ENCODE measurements at regions not wholly inside any gene's neighbourhood (a gene's known extent, or its start where the extent isn't known, plus 50 kb on each side); places are given as distances from the start of the nearest gene placed in this dataset.
A peak's percentile ranks its signal among the peaks of the same experiment; 100 is the strongest.

GRCh38 chr9:103949096-103949495 is 145.0 kb upstream of the SMC2 start:
- H3K9me3 ChIP-seq (ENCODE audit: control insufficient read depth in 5 of 5, low read length in 5 of 5), result no peaks in the 10 kb centered on the region
- H3K36me3 ChIP-seq (ENCODE audit: control insufficient read depth in 5 of 5, insufficient read depth in 5 of 5, low read length in 5 of 5), result no peaks in the 10 kb centered on the region
- H3K4me1 ChIP-seq (ENCODE audit: control insufficient read depth in 5 of 5, insufficient read depth in 5 of 5, low read length in 5 of 5), result peaks cover 0 to 4% (median 0%) of the 10 kb centered on the region in 5 donors
- H3K9ac ChIP-seq (ENCODE audit: low read length in 5 of 5), result no peak overlapping the region
- no peak overlapping the region for H3K27ac ChIP-seq (ENCODE audit: low read depth, low read length)
- no peaks in the 10 kb centered on the region for H3K27me3 ChIP-seq (ENCODE audit: control insufficient read depth in 5 of 5, insufficient read depth in 4 of 5, low read length in 5 of 5)
- no peak overlapping the region for H3K4me3 ChIP-seq (ENCODE audit: low read depth in 1 of 5, low read length in 5 of 5)

- H3K4me1 ChIP-seq (ENCODE audit: control insufficient read depth in 5 of 5, insufficient read depth in 5 of 5, low read length in 5 of 5), result no peaks in the 10 kb centered on the region
- no peaks in the 10 kb centered on the region for H3K9me3 ChIP-seq (ENCODE audit: control insufficient read depth in 5 of 5, low read length in 5 of 5)
- no peak overlapping the region for H3K27ac ChIP-seq (ENCODE audit: low read depth, low read length)
- H3K27me3 ChIP-seq (ENCODE audit: control insufficient read depth in 5 of 5, insufficient read depth in 4 of 5, low read length in 5 of 5), result no peaks in the 10 kb centered on the region
- no peak overlapping the region for H3K4me3 ChIP-seq (ENCODE audit: low read depth in 1 of 5, low read length in 5 of 5)
- no peak overlapping the region for H3K9ac ChIP-seq (ENCODE audit: low read length in 5 of 5)
- no peaks in the 10 kb centered on the region for H3K36me3 ChIP-seq (ENCODE audit: control insufficient read depth in 5 of 5, insufficient read depth in 5 of 5, low read length in 5 of 5)
Observed at GRCh38 chr9:103977163-103977562, 116.9 kb upstream of the SMC2 start.

GRCh38 chr9:103978396-103978795 is 115.7 kb upstream of the SMC2 start:
- H3K27me3 ChIP-seq (ENCODE audit: control insufficient read depth in 5 of 5, insufficient read depth in 4 of 5, low read length in 5 of 5), result no peaks in the 10 kb centered on the region
- no peak overlapping the region for H3K4me3 ChIP-seq (ENCODE audit: low read depth in 1 of 5, low read length in 5 of 5)
- H3K27ac ChIP-seq (ENCODE audit: low read depth, low read length), result no peak overlapping the region
- H3K9me3 ChIP-seq (ENCODE audit: control insufficient read depth in 5 of 5, low read length in 5 of 5), result no peaks in the 10 kb centered on the region
- H3K36me3 ChIP-seq (ENCODE audit: control insufficient read depth in 5 of 5, insufficient read depth in 5 of 5, low read length in 5 of 5), result no peaks in the 10 kb centered on the region
- no peak overlapping the region for H3K9ac ChIP-seq (ENCODE audit: low read length in 5 of 5)
- H3K4me1 ChIP-seq (ENCODE audit: control insufficient read depth in 5 of 5, insufficient read depth in 5 of 5, low read length in 5 of 5), result no peaks in the 10 kb centered on the region

- Histone ChIP-seq H3K9ac (ENCODE audit: low read length in 5 of 5) (no peak overlapping the region), H3K4me3 (ENCODE audit: low read depth in 1 of 5, low read length in 5 of 5) (no peak overlapping the region), H3K27me3 (ENCODE audit: control insufficient read depth in 5 of 5, insufficient read depth in 4 of 5, low read length in 5 of 5) (no peaks in the 10 kb centered on the region), H3K9me3 (ENCODE audit: control insufficient read depth in 5 of 5, low read length in 5 of 5) (no peaks in the 10 kb centered on the region), H3K36me3 (ENCODE audit: control insufficient read depth in 5 of 5, insufficient read depth in 5 of 5, low read length in 5 of 5) (no peaks in the 10 kb centered on the region), H3K27ac (ENCODE audit: low read depth, low read length) (no peak overlapping the region), H3K4me1 (ENCODE audit: control insufficient read depth in 5 of 5, insufficient read depth in 5 of 5, low read length in 5 of 5) (no peaks in the 10 kb centered on the region)
Observed at GRCh38 chr9:103981912-103982311, 112.2 kb upstream of the SMC2 start.

GRCh38 chr9:103985077-103985476 is 109.0 kb upstream of the SMC2 start:
- no peak overlapping the region for H3K4me3 ChIP-seq (ENCODE audit: low read depth in 1 of 5, low read length in 5 of 5)
- H3K36me3 ChIP-seq (ENCODE audit: control insufficient read depth in 5 of 5, insufficient read depth in 5 of 5, low read length in 5 of 5), result no peaks in the 10 kb centered on the region
- H3K27me3 ChIP-seq (ENCODE audit: control insufficient read depth in 5 of 5, insufficient read depth in 4 of 5, low read length in 5 of 5), result no peaks in the 10 kb centered on the region
- H3K9ac ChIP-seq (ENCODE audit: low read length in 5 of 5), result no peak overlapping the region
- peaks cover 0 to 7% (median 0%) of the 10 kb centered on the region in 5 donors for H3K4me1 ChIP-seq (ENCODE audit: control insufficient read depth in 5 of 5, insufficient read depth in 5 of 5, low read length in 5 of 5)
- H3K27ac ChIP-seq (ENCODE audit: low read depth, low read length), result no peak overlapping the region
- H3K9me3 ChIP-seq (ENCODE audit: control insufficient read depth in 5 of 5, low read length in 5 of 5), result no peaks in the 10 kb centered on the region

GRCh38 chr9:103988821-103989220 is 105.3 kb upstream of the SMC2 start:
- H3K4me1 ChIP-seq (ENCODE audit: control insufficient read depth in 5 of 5, insufficient read depth in 5 of 5, low read length in 5 of 5), result peaks cover 0 to 32% (median 8%) of the 10 kb centered on the region in 5 donors
- H3K27ac ChIP-seq (ENCODE audit: low read depth, low read length), result no peak overlapping the region
- no peak overlapping the region for H3K9ac ChIP-seq (ENCODE audit: low read length in 5 of 5)
- no peak overlapping the region for H3K4me3 ChIP-seq (ENCODE audit: low read depth in 1 of 5, low read length in 5 of 5)
- H3K27me3 ChIP-seq (ENCODE audit: control insufficient read depth in 5 of 5, insufficient read depth in 4 of 5, low read length in 5 of 5), result no peaks in the 10 kb centered on the region
- H3K36me3 ChIP-seq (ENCODE audit: control insufficient read depth in 5 of 5, insufficient read depth in 5 of 5, low read length in 5 of 5), result no peaks in the 10 kb centered on the region
- no peaks in the 10 kb centered on the region for H3K9me3 ChIP-seq (ENCODE audit: control insufficient read depth in 5 of 5, low read length in 5 of 5)

GRCh38 chr9:103990311-103990710 is 103.8 kb upstream of the SMC2 start:
- Histone ChIP-seq H3K4me1 (ENCODE audit: control insufficient read depth in 5 of 5, insufficient read depth in 5 of 5, low read length in 5 of 5) (peaks cover 0 to 32% (median 8%) of the 10 kb centered on the region in 5 donors), H3K27me3 (ENCODE audit: control insufficient read depth in 5 of 5, insufficient read depth in 4 of 5, low read length in 5 of 5) (no peaks in the 10 kb centered on the region), H3K27ac (ENCODE audit: low read depth, low read length) (no peak overlapping the region), H3K9me3 (ENCODE audit: control insufficient read depth in 5 of 5, low read length in 5 of 5) (no peaks in the 10 kb centered on the region), H3K9ac (ENCODE audit: low read length in 5 of 5) (no peak overlapping the region), H3K36me3 (ENCODE audit: control insufficient read depth in 5 of 5, insufficient read depth in 5 of 5, low read length in 5 of 5) (no peaks in the 10 kb centered on the region), H3K4me3 (ENCODE audit: low read depth in 1 of 5, low read length in 5 of 5) (no peak overlapping the region)

- no peak overlapping the region for H3K4me3 ChIP-seq (ENCODE audit: low read depth in 1 of 5, low read length in 5 of 5)
- H3K27ac ChIP-seq (ENCODE audit: low read depth, low read length), result peak overlapping the region; percentile 38
- H3K36me3 ChIP-seq (ENCODE audit: control insufficient read depth in 5 of 5, insufficient read depth in 5 of 5, low read length in 5 of 5), result no peaks in the 10 kb centered on the region
- H3K27me3 ChIP-seq (ENCODE audit: control insufficient read depth in 5 of 5, insufficient read depth in 4 of 5, low read length in 5 of 5), result no peaks in the 10 kb centered on the region
- H3K4me1 ChIP-seq (ENCODE audit: control insufficient read depth in 5 of 5, insufficient read depth in 5 of 5, low read length in 5 of 5), result peaks cover 0 to 32% (median 8%) of the 10 kb centered on the region in 5 donors
- H3K9ac ChIP-seq (ENCODE audit: low read length in 5 of 5), result no peak overlapping the region
- no peaks in the 10 kb centered on the region for H3K9me3 ChIP-seq (ENCODE audit: control insufficient read depth in 5 of 5, low read length in 5 of 5)
Observed at GRCh38 chr9:103991001-103991400, 103.1 kb upstream of the SMC2 start.

- Histone ChIP-seq H3K9ac (ENCODE audit: low read length in 5 of 5) (no peak overlapping the region), H3K4me3 (ENCODE audit: low read depth in 1 of 5, low read length in 5 of 5) (no peak overlapping the region), H3K27ac (ENCODE audit: low read depth, low read length) (peak overlapping the region; percentile 38), H3K27me3 (ENCODE audit: control insufficient read depth in 5 of 5, insufficient read depth in 4 of 5, low read length in 5 of 5) (no peaks in the 10 kb centered on the region), H3K36me3 (ENCODE audit: control insufficient read depth in 5 of 5, insufficient read depth in 5 of 5, low read length in 5 of 5) (no peaks in the 10 kb centered on the region), H3K4me1 (ENCODE audit: control insufficient read depth in 5 of 5, insufficient read depth in 5 of 5, low read length in 5 of 5) (peaks cover 0 to 32% (median 8%) of the 10 kb centered on the region in 5 donors), H3K9me3 (ENCODE audit: control insufficient read depth in 5 of 5, low read length in 5 of 5) (no peaks in the 10 kb centered on the region)
Observed at GRCh38 chr9:103991698-103992097, 102.4 kb upstream of the SMC2 start.

GRCh38 chr9:103992938-103993579 is 101.0 kb upstream of the SMC2 start:
- H3K9me3 ChIP-seq (ENCODE audit: control insufficient read depth in 5 of 5, low read length in 5 of 5), result no peaks in the 10 kb centered on the region
- H3K4me3 ChIP-seq (ENCODE audit: low read depth in 1 of 5, low read length in 5 of 5), result peak overlapping the region in 1 of 5 donors; percentile 37
- H3K36me3 ChIP-seq (ENCODE audit: control insufficient read depth in 5 of 5, insufficient read depth in 5 of 5, low read length in 5 of 5), result no peaks in the 10 kb centered on the region
- peak overlapping the region; percentile 27 for H3K27ac ChIP-seq (ENCODE audit: low read depth, low read length)
- H3K4me1 ChIP-seq (ENCODE audit: control insufficient read depth in 5 of 5, insufficient read depth in 5 of 5, low read length in 5 of 5), result peaks cover 0 to 34% (median 8%) of the 10 kb centered on the region in 5 donors
- no peak overlapping the region for H3K9ac ChIP-seq (ENCODE audit: low read length in 5 of 5)
- no peaks in the 10 kb centered on the region for H3K27me3 ChIP-seq (ENCODE audit: control insufficient read depth in 5 of 5, insufficient read depth in 4 of 5, low read length in 5 of 5)

Measured in subcutaneous abdominal adipose tissue (tissue), 5 donors.